Fibroblast of pulmonary artery (primary cell): ENCODE measurements at regions not wholly inside any gene's neighbourhood (a gene's known extent, or its start where the extent isn't known, plus 50 kb on each side); places are given as distances from the start of the nearest gene placed in this dataset.
"Not testable (repeated sequence)": the region's sequence is repeated elsewhere in the genome, so short reads cannot be mapped to it uniquely, and the experiment has no call there.

Source experiments
- DNase-seq: peaks from one replicate; pipeline ENCODE4 v3.0.0-alpha.2; 2010; ENCODE audit warnings: low read depth
- H3K4me3 ChIP-seq: replicated peaks from 2 replicates; pipeline ENCODE4 v1.5.1; 2011; ENCODE audit warnings: low read depth, mild to moderate bottlenecking, control low read depth, low read length, moderate library complexity
- TF ChIP-seq, protein P1 (sequence below): IDR thresholded peaks from 2 replicates; pipeline ENCODE4 v1.5.1; 2011; ENCODE audit warnings: mild to moderate bottlenecking, control low read depth, low read length, inconsistent platforms; ENCODE audit errors: missing control alignments

DNA sequence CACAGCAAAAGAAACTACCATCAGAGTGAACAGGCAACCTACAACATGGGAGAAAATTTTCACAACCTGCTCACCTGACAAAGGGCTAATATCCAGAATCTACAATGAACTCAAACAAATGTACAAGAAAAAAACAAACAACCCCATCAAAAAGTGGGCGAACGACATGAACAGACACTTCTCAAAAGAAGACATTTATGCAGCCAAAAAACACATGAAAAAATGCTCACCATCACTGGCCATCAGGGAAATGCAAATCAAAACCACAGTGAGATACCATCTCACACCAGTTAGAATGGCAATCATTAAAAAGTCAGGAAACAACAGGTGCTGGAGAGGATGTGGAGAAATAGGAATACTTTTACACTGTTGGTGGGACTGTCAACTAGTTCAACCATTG, 207.8 kb downstream of the USP6NL start:
- not testable (repeated sequence) for DNase-seq

DNA sequence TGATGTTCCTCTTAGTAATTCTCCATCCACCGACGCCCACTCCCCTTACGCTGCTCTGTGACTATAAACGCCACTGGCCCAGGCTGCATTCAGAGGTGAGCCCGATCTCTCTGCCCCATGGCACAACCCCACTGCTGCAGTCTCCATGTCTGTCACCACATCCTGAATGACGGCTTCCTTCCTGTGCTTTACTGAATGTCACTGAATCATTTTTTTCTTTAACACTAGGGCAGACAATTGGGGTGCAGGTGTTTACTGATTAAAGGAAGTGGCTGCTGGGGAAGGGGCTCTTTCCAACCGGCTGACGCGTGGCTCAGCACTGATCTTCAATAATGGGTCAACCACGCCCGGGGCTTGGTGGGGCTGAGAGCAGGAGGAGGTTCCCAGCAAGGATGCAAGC, 208.3 kb downstream of the USP6NL start:
- TF ChIP-seq, protein P1, sequence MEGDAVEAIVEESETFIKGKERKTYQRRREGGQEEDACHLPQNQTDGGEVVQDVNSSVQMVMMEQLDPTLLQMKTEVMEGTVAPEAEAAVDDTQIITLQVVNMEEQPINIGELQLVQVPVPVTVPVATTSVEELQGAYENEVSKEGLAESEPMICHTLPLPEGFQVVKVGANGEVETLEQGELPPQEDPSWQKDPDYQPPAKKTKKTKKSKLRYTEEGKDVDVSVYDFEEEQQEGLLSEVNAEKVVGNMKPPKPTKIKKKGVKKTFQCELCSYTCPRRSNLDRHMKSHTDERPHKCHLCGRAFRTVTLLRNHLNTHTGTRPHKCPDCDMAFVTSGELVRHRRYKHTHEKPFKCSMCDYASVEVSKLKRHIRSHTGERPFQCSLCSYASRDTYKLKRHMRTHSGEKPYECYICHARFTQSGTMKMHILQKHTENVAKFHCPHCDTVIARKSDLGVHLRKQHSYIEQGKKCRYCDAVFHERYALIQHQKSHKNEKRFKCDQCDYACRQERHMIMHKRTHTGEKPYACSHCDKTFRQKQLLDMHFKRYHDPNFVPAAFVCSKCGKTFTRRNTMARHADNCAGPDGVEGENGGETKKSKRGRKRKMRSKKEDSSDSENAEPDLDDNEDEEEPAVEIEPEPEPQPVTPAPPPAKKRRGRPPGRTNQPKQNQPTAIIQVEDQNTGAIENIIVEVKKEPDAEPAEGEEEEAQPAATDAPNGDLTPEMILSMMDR: no peak
- no peak for DNase-seq
- no peak overlapping the region for H3K4me3 ChIP-seq

More for the DNA sequence above, 207.8 kb downstream of the USP6NL start:
- H3K4me3 ChIP-seq: not testable (repeated sequence)

DNA sequence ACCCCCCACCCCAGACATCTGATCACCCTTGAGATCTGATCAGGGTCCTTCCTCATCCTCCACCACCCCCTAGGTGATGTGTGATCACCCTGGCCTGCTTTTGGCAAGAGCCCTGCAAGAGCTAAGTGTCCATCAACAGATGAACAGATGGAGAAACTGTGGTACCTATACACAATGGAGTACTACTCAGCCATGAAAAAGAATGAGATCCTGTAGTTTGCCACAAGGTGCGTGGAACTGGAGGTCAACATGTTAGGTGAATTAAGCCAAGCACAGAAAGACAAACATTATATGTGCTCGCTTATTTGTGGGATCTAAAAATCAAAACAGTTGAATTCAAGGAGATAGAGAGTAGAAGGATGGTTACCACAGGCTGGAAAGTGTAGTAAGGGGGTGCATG, 209.1 kb downstream of the USP6NL start:
- TF ChIP-seq, protein P1: no peak
- H3K4me3 ChIP-seq: no peak overlapping the region
- no peak for DNase-seq

DNA sequence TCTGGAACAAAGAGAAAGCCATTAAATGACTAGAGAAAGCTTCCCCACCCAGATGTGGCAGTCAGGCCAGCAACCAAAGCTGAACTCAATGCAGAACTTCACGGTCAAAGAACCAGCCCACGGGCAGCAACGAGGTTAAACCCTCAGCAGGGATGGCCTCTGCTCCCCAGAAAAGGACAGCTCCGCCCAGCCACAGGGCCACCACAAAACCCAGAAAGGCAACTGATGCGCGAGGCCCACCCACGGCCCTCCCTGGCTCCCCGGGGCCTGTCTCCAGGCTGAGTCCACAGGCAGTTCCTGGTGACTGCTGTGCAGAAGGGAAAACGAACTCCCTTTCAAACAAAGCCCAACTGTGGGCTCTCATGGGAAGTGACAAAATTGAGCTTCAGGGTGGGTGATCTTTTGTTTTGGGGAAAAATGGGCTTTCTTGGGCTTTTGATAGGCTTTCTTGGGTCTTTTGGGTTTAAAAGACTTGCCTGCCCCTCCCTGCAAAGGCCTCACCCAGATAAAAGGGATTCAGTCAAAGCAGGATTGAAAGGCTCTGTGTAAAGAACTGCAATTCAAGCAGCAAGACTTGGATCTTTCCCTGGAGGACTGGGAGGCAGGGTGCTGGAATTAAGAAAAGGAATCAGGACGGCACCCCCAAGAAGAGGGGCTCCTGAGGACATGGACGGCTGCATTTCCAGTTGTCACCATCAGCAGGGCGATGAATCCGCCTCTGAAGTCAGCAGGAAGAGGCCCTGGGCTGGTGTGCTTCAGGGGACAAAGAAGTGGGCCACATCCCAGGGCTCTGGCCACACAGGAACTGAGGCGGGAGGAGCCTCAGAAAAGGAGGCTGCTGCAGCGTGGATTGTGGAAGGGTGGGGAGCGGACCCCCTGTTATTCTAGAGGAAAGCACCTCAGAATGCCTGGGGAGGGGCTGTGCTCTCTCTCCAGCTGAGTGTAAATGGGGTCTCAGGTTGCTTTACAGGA, 209.9 kb downstream of the USP6NL start:
- DNase-seq: no peak
- H3K4me3 ChIP-seq: no peak overlapping the region
- TF ChIP-seq, protein P1: no peak

DNA sequence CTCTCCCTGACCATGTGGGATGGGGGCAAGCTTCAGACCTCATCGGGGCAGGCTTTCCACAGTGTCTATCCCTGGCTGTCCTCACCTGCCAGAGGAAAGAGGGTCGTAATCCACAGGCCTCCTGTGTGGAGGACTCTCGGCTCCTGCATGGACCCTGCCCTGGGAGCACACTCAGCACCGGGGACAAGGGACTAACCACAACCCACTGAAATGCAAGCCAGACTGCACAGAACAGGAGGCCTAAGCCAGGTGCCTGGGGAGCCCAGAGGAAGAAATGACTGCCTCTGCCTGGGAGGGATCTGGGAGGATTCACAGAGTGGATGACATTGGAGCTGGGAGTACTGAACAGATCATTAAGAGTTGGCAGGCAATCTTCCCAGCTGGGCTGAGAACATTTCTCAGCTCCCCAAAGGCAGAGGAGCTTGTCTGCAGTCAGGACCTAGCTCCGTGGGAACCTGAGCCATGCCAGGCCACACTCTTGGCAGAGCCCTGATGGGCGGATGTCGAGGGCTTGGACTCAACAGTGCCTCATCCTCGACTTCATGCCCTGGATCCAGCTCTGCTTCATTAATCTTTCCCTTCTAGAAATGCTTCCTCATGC, 213.4 kb downstream of the USP6NL start:
- TF ChIP-seq, protein P1: no peak
- no peak overlapping the region for H3K4me3 ChIP-seq
- DNase-seq: peak; percentile 10

DNA sequence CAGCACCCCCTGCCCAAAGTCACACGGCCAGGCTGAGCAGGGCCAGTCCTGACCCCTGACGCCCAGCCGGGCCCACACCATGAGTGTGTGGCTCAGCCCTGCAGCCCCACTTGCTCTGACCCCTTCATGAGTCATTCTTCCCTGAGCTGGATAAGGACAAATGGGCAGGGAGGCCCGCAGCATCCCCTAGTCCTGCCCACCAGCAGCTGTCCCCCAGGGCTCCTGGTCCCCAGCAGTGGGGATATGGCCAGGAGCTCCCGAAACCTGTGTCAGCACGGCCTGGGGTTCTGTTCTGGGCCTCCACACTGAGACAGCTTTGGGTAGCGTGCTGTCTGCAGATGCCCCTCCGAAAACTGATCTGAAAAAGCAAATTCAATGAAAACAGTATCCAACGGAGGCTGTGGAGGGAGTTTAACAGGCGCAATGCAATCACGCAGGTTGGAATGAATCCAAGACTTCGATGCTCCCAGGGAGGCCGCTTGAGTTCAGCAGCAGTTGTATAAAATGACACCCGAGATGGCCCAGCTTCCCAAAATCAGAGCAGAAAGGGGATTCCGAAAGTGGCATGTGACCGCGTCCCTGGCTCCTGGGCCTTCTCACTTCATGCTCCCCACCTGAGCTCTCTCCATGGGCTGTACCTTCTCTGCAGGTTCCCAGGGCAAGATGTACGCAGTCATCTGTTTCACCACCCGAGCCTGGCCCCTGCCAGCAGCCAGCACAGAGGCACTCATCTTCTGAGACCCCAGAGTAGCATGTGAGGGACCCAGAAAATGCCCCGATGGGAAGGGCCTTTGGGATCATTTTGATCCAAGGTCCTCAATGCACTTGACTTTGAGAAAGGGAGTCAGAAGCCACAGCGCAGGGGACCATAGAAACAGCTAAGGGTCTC, 214.1 kb downstream of the USP6NL start:
- DNase-seq: no peak
- no peak overlapping the region for H3K4me3 ChIP-seq
- TF ChIP-seq, protein P1: no peak
